H9 (cell line): ENCODE measurements at regions not wholly inside any gene's neighbourhood (a gene's known extent, or its start where the extent isn't known, plus 50 kb on each side); places are given as distances from the start of the nearest gene placed in this dataset.

ENCODE experiments used
- DNase-seq: peaks from one replicate; pipeline ENCODE4 v3.0.0-alpha.2; 2017
- H2AFZ ChIP-seq: one replicate; pipeline ENCODE4 v1.6.1; 2013; ENCODE audit warnings: mild to moderate bottlenecking, low read length, control low read depth, moderate library complexity
- H2AK5ac ChIP-seq: 2 replicates; pipeline ENCODE4 v1.6.1; 2013; ENCODE audit warnings: low read length, control low read depth, mixed read lengths; ENCODE audit not compliant: insufficient read length
- H2BK120ac ChIP-seq: one replicate; pipeline ENCODE4 v1.6.1; 2013; ENCODE audit warnings: low read depth, mild to moderate bottlenecking, low read length, control low read depth, inconsistent platforms; ENCODE audit not compliant: poor library complexity, severe bottlenecking
- H2BK12ac ChIP-seq: 2 replicates; pipeline ENCODE4 v1.6.1; 2013; ENCODE audit warnings: low read length, control low read depth, mixed read lengths, low read depth; ENCODE audit not compliant: insufficient read length
- H2BK15ac ChIP-seq: 2 replicates; pipeline ENCODE4 v1.6.1; 2013; ENCODE audit warnings: low read depth, low read length, control low read depth
- H2BK20ac ChIP-seq: one replicate; pipeline ENCODE4 v1.6.1; 2013; ENCODE audit warnings: low read depth, mild to moderate bottlenecking, low read length, control low read depth, inconsistent platforms; ENCODE audit not compliant: poor library complexity, severe bottlenecking
- H2BK5ac ChIP-seq: 2 replicates; pipeline ENCODE4 v1.6.1; 2013; ENCODE audit warnings: low read length, control low read depth, mixed read lengths; ENCODE audit not compliant: insufficient read length
- H3K14ac ChIP-seq: 2 replicates; pipeline ENCODE4 v1.6.1; 2013; ENCODE audit warnings: low read length, control low read depth; ENCODE audit not compliant: insufficient read depth
- H3K18ac ChIP-seq: 2 replicates; pipeline ENCODE4 v1.6.1; 2013; ENCODE audit warnings: low read depth, mild to moderate bottlenecking, mixed read lengths, low read length, control low read depth; ENCODE audit not compliant: insufficient read length
- H3K23ac ChIP-seq: 2 replicates; pipeline ENCODE4 v1.6.1; 2013; ENCODE audit warnings: low read length, control low read depth, mixed read lengths, low read depth; ENCODE audit not compliant: insufficient read length
- H3K23me2 ChIP-seq: 2 replicates; pipeline ENCODE4 v1.6.1; 2013; ENCODE audit warnings: low read depth, mild to moderate bottlenecking, mixed read lengths, low read length, control low read depth; ENCODE audit not compliant: insufficient read length, poor library complexity, severe bottlenecking
- H3K27ac ChIP-seq: 2 replicates; pipeline ENCODE4 v1.5.1; 2013; ENCODE audit warnings: low read length, control low read depth, mixed read lengths, low read depth; ENCODE audit not compliant: insufficient read length
- H3K27me3 ChIP-seq: 2 replicates; pipeline ENCODE4 v1.6.1; 2013; ENCODE audit warnings: low read length, control low read depth, inconsistent platforms; ENCODE audit not compliant: insufficient read depth
- H3K4ac ChIP-seq: 2 replicates; pipeline ENCODE4 v1.6.1; 2013; ENCODE audit warnings: low read depth, mild to moderate bottlenecking, control low read depth, inconsistent platforms, low read length, moderate library complexity
- H3K4me1 ChIP-seq: 2 replicates; pipeline ENCODE4 v1.6.1; 2013; ENCODE audit warnings: low read length, control low read depth, inconsistent platforms; ENCODE audit not compliant: insufficient read depth
- H3K4me2 ChIP-seq: 2 replicates; pipeline ENCODE4 v1.6.1; 2013; ENCODE audit warnings: low read length, control low read depth, mixed read lengths; ENCODE audit not compliant: insufficient read length, insufficient read depth
- H3K56ac ChIP-seq: 2 replicates; pipeline ENCODE4 v1.6.1; 2013; ENCODE audit warnings: low read depth, mild to moderate bottlenecking, mixed read lengths, low read length, control low read depth; ENCODE audit not compliant: insufficient read length
- H3K79me1 ChIP-seq: 2 replicates; pipeline ENCODE4 v1.6.1; 2013; ENCODE audit warnings: low read depth, mild to moderate bottlenecking, moderate library complexity, low read length, control low read depth, inconsistent platforms; ENCODE audit not compliant: insufficient read depth, poor library complexity, severe bottlenecking
- H3K79me2 ChIP-seq: 2 replicates; pipeline ENCODE4 v1.6.1; 2013; ENCODE audit warnings: low read length, control low read depth, inconsistent platforms; ENCODE audit not compliant: insufficient read depth
- H3K9ac ChIP-seq: 2 replicates; pipeline ENCODE4 v1.6.1; 2013; ENCODE audit warnings: low read length, control low read depth, mixed read lengths; ENCODE audit not compliant: insufficient read length; ENCODE audit errors: extremely low read depth
- H3K9me3 ChIP-seq: one replicate; pipeline ENCODE4 v1.6.1; 2013; ENCODE audit warnings: low read depth, low read length, inconsistent platforms; ENCODE audit not compliant: control insufficient read depth
- H3T11ph ChIP-seq: one replicate; pipeline ENCODE4 v1.6.1; 2013; ENCODE audit warnings: mild to moderate bottlenecking, low read length, control low read depth, inconsistent platforms
- H4K20me1 ChIP-seq: one replicate; pipeline ENCODE4 v1.6.1; 2013; ENCODE audit not compliant: control insufficient read depth, insufficient read length, insufficient read depth
- H4K5ac ChIP-seq: 2 replicates; pipeline ENCODE4 v1.6.1; 2013; ENCODE audit warnings: low read depth, mild to moderate bottlenecking, mixed read lengths, low read length, control low read depth; ENCODE audit not compliant: insufficient read length
- H4K8ac ChIP-seq: replicated peaks from 2 replicates; pipeline ENCODE4 v1.6.1; 2013; ENCODE audit warnings: low read length, control low read depth, mixed read lengths, low read depth; ENCODE audit not compliant: insufficient read length
- H4K91ac ChIP-seq: 2 replicates; pipeline ENCODE4 v1.6.1; 2013; ENCODE audit warnings: low read depth, mild to moderate bottlenecking, moderate library complexity, mixed read lengths, low read length, control low read depth; ENCODE audit not compliant: insufficient read length
- H3K27ac Mint-ChIP-seq, 3 experiments: 2 replicates in 2 of 3; 3 replicates in 1 of 3; pipeline ENCODE4 v1.8.0; 2020 to 2021; ENCODE audit warnings: mixed read lengths in 3 of 3, mild to moderate bottlenecking in 1 of 3, moderate library complexity in 1 of 3
- H3K27me3 Mint-ChIP-seq: 2 replicates; pipeline ENCODE4 v1.8.0; 2021; ENCODE audit warnings: low read depth, mild to moderate bottlenecking, moderate library complexity, mixed read lengths
- H3K36me3 Mint-ChIP-seq, 3 experiments: 2 replicates in 2 of 3; 3 replicates in 1 of 3; pipeline ENCODE4 v1.8.0; 2020 to 2021; ENCODE audit warnings: low read depth in 3 of 3, mixed read lengths in 3 of 3; ENCODE audit not compliant: insufficient read depth in 1 of 3
- H3K4me1 Mint-ChIP-seq, 2 experiments: 2 replicates each; pipeline ENCODE4 v1.8.0; 2020; ENCODE audit warnings: mixed read lengths in 2 of 2
- H3K4me3 Mint-ChIP-seq, 2 experiments: 2 replicates in 1 of 2; 3 replicates in 1 of 2; pipeline ENCODE4 v1.8.0; 2020 to 2021; ENCODE audit warnings: mild to moderate bottlenecking in 2 of 2, mixed read lengths in 2 of 2, moderate library complexity in 1 of 2
- H3K9me3 Mint-ChIP-seq, 2 experiments: 2 replicates in 1 of 2; 3 replicates in 1 of 2; pipeline ENCODE4 v1.8.0; 2020; ENCODE audit warnings: mild to moderate bottlenecking in 2 of 2, mixed read lengths in 2 of 2, moderate library complexity in 1 of 2
- WGBS: extraction: QIAGEN DNeasy Blood & Tissue Kit; methylation state at CpG from one replicate; pipeline ENCODE4 v1.1.7; 2013; ENCODE audit warnings: missing lambda C conversion rate, low lambda C conversion rate, mixed read lengths; ENCODE audit not compliant: insufficient read length; ENCODE audit errors: extremely low coverage; 5-methylcytosine and 5-hydroxymethylcytosine counted together
- TF ChIP-seq, protein P1 (sequence below): fragments of 200-600 bp; sonication (generic); conservative IDR thresholded peaks from 3 replicates; pipeline ENCODE4 v1.8.0; 2021; ENCODE audit warnings: antibody characterized with exemption, mild to moderate bottlenecking

GRCh38 chr12:97235102-97235501 lies 227.5 kb upstream of the RMST start:
- Histone ChIP-seq H2BK5ac (no peak overlapping the region), H4K8ac (no peak overlapping the region), H3K9me3 (no peaks in the 10 kb centered on the region), H3K4me1 (no peaks in the 10 kb centered on the region; the same call in 1 of the 2 replicates), H4K91ac (no peak overlapping the region), H2AFZ (no peak overlapping the region), H3K4me2 (no peak overlapping the region), H3K18ac (no peak overlapping the region), H3K23ac (no peak overlapping the region), H2BK12ac (no peak overlapping the region), H2BK20ac (no peak overlapping the region), H3T11ph (no peak overlapping the region), H3K23me2 (no peaks in the 10 kb centered on the region), H2BK15ac (no peak overlapping the region), H4K5ac (no peak overlapping the region), H3K27ac (no peak overlapping the region), H3K4ac (no peak overlapping the region), H4K20me1 (no peaks in the 10 kb centered on the region), H2BK120ac (peak overlapping the region; percentile 12), H3K9ac (no peak overlapping the region), H3K79me2 (no peaks in the 10 kb centered on the region), H3K27me3 (no peaks in the 10 kb centered on the region), H3K14ac (no peak overlapping the region), H3K79me1 (no peaks in the 10 kb centered on the region), H3K56ac (no peak overlapping the region), H2AK5ac (no peak overlapping the region)
- Mint-ChIP-seq H3K27ac (peak overlapping the region in 1 of 3 experiments; percentile 76; a peak in 2 of 7 replicates), H3K4me1 (peaks cover 11 to 18% of the 10 kb centered on the region in 2 experiments), H3K4me3 (no peak overlapping the region), H3K9me3 (peaks cover 8 to 12% of the 10 kb centered on the region in 2 experiments), H3K27me3 (peaks cover 5% of the 10 kb centered on the region; the same call in 1 of the 2 replicates), H3K36me3 (peaks cover 4 to 12% (median 5%) of the 10 kb centered on the region in 3 experiments; a peak in 4 of 7 replicates)
- TF ChIP-seq, protein P1, sequence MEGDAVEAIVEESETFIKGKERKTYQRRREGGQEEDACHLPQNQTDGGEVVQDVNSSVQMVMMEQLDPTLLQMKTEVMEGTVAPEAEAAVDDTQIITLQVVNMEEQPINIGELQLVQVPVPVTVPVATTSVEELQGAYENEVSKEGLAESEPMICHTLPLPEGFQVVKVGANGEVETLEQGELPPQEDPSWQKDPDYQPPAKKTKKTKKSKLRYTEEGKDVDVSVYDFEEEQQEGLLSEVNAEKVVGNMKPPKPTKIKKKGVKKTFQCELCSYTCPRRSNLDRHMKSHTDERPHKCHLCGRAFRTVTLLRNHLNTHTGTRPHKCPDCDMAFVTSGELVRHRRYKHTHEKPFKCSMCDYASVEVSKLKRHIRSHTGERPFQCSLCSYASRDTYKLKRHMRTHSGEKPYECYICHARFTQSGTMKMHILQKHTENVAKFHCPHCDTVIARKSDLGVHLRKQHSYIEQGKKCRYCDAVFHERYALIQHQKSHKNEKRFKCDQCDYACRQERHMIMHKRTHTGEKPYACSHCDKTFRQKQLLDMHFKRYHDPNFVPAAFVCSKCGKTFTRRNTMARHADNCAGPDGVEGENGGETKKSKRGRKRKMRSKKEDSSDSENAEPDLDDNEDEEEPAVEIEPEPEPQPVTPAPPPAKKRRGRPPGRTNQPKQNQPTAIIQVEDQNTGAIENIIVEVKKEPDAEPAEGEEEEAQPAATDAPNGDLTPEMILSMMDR, result no peak
- peak; percentile 77 for DNase-seq
- WGBS, result no CpG with 5 or more reads among the region's 10 CpGs
